Caki2 (cell line): ENCODE measurements at regions not wholly inside any gene's neighbourhood (a gene's known extent, or its start where the extent isn't known, plus 50 kb on each side); places are given as distances from the start of the nearest gene placed in this dataset.

Experiments used
- DNase-seq: peaks from one replicate; pipeline ENCODE4 v3.0.0-alpha.2; 2015; ENCODE audit warnings: low read depth
- in situ Hi-C: cut with HindIII; loops from 2 replicates; pipeline ENCODE4 v1.10.0; 2016; ENCODE audit warnings: low sequenced_read_pairs, low pct_unique_long_range_greater_than_20kb, mixed read lengths

- in situ Hi-C loops, result no loop called here
- no peak for DNase-seq
Observed at GRCh38 chr11:112811783-112812182, 149.4 kb upstream of the NCAM1 start.

DNA sequence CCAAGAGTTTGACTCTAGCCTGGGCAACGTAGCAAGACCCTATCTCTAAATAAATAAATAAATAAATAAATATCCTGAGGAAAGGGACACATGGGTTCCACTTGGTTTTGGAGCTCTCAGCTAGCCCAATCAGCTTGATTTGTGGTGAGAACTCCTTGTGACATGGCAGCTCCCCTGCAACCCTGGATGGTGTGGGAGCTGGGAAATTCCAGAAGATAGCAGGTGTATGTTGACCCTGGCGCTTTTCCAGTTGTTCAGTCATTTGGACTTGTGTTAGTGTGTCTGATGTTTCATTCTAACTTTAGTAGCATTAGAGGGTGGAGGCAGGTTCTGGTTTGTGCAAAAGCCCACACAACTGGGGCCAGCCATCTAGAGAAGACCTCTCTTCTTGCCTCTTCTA is 148.5 kb upstream of the NCAM1 start:
- in situ Hi-C loops, result no loop called here
- DNase-seq, result no peak

DNA sequence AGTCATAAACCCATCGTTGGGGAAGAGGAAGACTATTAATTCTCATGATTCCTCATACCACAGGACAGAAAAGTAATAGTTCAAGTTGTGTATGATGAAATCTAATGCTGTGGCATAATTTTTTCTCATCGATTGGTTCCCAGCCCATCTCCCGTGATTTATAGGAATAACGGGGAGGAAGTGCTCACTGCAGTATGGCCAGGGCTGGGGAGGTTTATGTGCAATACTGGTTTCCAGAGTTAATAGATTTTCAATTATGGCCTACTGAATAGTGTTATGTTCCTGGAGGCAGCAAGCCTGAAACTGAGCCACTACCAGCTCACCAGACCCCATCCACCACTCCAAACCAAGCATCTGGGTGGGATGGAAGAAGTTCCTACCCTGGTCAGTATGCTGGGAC is 147.1 kb upstream of the NCAM1 start:
- in situ Hi-C loops, result no loop called here
- DNase-seq, result no peak

DNA sequence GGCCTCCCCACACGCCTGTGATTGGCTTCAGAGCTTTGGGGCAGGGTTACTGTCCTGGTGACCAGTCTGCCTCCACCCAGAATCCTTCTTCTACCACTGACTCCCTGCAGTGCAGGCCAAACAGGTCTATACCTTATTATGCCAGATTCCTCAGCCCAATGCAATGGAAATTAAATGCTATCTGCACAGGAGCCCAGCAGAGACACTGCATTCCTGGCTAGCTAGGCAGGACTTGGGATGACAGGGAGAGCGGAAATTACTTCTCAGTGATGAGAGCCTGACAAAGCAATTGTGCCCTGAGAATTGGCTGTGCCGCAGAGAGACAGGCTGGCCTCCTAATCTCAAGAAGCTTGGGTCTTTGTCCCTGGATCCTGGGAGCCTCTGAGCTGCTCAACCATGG is 143.8 kb upstream of the NCAM1 start:
- in situ Hi-C loops, result no loop called here
- DNase-seq, result no peak

DNA sequence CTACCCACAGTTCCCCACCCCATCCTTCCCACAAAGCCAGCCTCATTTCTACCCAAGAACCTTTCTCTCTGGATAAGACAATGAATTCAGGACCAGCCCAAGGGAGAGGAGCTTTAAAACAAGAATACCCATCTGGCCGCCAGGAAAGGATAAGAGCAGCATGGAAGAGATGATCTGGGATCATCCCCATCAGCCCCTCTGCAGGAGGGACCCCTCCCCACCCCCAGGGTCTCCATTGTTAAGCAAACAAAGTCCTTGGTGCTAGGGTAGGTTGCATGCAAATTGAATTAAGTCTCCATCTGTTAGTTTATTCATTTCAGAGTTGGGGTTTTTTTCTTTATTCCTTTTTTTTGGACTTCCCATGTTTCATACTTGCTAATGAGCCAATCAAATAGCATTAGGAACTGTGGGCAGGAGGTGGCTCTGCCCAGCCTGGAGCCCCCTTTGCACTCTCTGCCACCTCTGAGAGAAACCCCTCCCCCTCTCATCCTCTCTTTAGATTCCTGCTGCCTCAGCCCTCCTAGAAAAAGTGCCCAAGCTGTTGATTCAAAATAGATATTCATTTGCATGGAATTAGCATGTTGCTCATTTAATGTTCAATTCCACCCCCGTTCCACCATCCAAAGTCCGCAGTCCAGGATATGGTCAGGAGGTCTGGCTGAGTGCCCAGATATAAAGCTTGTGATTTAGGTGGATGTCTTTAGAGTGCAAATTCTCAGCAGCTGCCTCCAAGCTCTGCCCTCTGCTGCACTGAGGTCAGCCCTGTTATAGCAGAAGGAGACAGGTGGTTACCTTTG is 138.5 kb upstream of the NCAM1 start:
- DNase-seq, result no peak
- in situ Hi-C loops, result no loop called here

DNA sequence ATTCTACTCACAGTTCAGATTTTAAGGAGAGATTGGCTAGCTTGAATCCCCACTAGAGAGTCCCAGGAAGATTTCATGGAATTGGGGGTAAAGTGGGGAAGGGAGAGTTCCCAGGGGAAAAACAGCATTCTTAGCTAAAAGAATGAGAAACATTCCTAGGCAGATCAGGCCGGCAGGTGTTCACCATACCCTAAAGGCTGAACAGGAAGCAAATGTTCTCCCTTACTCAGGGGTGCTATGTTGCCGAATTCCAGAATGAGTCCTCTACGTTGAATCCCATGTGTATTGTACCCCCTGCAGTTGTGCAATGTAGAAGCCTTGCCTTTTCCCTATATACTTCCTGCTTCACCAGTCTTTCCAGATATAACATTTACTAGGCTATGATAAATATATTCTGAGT is 135.2 kb upstream of the NCAM1 start:
- no peak for DNase-seq
- in situ Hi-C loops, result no loop called here

- DNase-seq, result no peak
- in situ Hi-C loops, result no loop called here
Observed at GRCh38 chr11:112826788-112827187, 134.4 kb upstream of the NCAM1 start.

DNA sequence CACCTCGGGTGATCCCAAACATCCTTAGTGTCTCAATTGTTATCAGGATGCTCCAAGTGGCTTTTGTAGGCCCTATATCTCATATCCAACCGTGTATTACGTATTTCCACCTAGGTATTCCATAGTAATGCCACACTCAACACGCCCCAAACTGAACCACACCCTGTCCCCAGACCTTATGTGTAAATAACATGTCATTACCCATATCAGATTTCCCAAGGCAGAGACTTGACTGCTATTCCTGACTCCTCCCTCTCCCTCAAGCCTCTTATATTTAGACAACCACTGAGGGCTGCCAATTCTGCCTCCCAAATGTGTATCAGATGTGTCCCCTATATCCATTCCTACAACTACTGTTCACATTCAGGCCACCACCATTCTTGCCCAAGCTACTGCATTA is 132.8 kb upstream of the NCAM1 start:
- DNase-seq, result no peak
- in situ Hi-C loops, result no loop called here

GRCh38 chr11:112829971-112830654 is 131.1 kb upstream of the NCAM1 start:
- DNase-seq, result no peak
- in situ Hi-C loops, result no loop called here

- in situ Hi-C loops, result no loop called here
- no peak for DNase-seq
Observed at GRCh38 chr11:112831041-112831440, 130.2 kb upstream of the NCAM1 start.

- no peak for DNase-seq
- in situ Hi-C loops, result no loop called here
Observed at GRCh38 chr11:112831969-112832766, 129.1 kb upstream of the NCAM1 start.

DNA sequence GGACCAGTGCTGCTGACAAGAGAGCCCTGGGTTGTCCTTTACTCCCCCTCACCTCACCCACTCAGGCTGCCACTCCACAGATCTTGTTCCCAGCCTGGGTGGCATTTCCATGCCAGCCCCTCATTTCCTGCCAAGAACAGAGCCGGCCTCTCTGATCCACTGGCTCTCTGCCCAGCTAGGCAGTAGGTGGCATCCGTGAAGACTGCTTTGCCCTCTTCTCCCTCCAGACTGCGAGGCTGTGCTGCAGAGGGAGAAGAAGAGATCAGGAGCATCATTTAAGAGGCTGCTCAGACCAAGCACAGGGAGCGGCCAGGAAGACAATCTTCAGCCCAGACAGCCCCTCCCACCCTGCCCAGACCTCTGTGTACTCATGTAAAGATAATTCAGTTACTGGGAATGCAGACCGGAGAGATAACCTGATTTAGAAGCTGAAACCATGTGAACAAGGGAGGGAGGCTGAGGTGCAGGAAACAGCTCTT is 126.9 kb upstream of the NCAM1 start:
- in situ Hi-C loops, result no loop called here
- DNase-seq, result no peak

GRCh38 chr11:112835591-112836255 is 125.5 kb upstream of the NCAM1 start:
- in situ Hi-C loops, result no loop called here
- DNase-seq, result no peak

DNA sequence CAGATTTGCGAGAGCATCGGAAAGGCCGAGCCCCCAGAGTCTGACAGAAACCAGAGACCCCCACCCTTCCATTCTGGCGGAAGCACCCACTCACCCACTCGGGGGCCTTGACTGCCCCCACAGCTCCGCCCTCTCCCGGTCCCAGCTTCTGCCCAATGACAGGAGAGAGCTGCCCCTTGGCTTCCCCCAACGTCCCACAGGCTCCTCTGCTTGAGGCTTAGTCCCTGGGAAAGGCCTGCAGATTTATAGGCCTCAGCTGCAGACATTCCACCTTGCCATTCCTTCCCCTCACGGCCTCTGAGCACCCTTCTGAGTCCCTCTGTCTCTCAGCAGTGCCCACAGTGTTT is 125.0 kb upstream of the NCAM1 start:
- in situ Hi-C loops, result no loop called here
- no peak for DNase-seq

DNA sequence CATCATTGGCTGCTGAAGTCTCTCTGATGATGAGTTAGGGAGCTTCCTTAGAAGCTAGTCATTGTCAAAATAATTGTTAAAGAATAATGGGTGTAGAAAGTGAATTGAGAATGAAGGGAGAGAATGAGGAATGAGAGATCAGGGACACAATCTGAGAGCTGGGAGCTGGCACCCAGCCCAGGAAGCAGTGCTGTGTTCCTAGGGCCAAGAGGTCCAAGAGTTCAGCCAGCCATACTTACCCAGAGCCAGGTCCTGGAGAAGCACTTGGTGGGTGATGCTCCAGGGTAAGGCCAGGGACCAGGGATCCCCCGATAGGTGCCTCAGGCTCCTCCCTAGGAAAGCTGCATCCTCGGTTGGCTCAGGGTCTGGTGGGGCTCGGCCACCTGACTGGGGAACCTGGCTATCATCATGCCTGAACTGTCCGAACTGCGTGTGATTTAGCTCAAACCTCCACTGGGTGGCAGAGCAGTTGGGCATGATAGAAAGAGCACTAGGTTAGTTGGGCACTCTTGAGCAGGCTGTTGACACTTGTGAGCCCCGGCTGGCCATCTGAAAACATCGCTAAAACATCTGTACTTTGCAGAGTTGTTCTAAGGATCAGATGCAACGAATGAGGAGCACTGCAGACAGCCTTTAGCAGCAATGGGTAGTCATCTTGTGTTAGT is 123.9 kb upstream of the NCAM1 start:
- DNase-seq, result no peak
- in situ Hi-C loops, result no loop called here

GRCh38 chr11:112839051-112839450 is 122.2 kb upstream of the NCAM1 start:
- in situ Hi-C loops, result no loop called here
- DNase-seq, result no peak

DNA sequence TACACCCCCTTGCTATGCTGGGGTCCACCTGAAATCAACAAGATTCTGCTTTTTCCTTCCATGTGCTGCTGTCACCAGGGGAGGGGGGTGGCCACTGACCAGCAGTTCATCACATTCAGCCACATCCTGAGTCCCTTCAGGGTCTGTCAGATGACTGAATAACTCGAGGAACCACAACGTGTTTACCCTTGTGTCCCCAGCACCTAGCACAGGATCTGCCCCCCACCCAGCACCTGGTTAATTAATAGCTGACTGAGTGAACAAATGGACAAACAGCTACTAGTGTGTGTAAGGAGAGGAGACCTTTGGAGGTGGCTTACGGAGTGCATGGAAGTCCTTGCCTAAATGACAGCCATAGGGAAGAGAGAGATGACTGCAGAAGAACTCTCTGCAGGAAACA is 119.5 kb upstream of the NCAM1 start:
- in situ Hi-C loops, result no loop called here
- no peak for DNase-seq

- DNase-seq, result no peak
- in situ Hi-C loops, result no loop called here
Observed at GRCh38 chr11:112842151-112842550, 119.1 kb upstream of the NCAM1 start.
